ENCODE measurements at regions not wholly inside any gene's neighbourhood (a gene's known extent, or its start where the extent isn't known, plus 50 kb on each side); places are given as distances from the start of the nearest gene placed in this dataset.
"Not testable (repeated sequence)": the region's sequence is repeated elsewhere in the genome, so short reads cannot be mapped to it uniquely, and the experiment has no call there.

DNA sequence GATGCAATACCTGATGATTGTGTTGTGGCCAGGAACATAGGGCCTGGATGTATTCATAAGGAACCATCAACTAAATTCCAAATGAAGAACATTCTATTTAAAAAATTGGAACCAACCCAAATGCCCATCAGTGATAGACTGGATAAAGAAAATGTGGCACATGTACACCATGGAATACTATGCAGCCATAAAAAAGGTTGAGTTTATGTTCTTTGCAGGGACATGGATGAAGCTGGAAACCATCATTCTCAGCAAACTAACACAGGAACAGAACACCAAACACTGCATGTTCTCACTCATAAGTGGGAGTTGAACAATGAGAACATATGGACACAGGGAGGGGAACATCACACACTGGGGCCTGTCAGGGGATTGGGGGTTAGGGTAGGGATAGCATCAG lies 150.6 kb downstream of the DUSP10 start:
- not testable (repeated sequence) for H3K36me3 ChIP-seq (ENCODE audit: insufficient read depth, low read length); H3K27ac ChIP-seq (ENCODE audit: low read depth, low read length); H3K27ac Mint-ChIP-seq (ENCODE audit: unreplicated experiment); H3K36me3 Mint-ChIP-seq (ENCODE audit: low read depth, unreplicated experiment); DNase-seq (ENCODE audit: low read depth); H3K4me1 ChIP-seq (ENCODE audit: insufficient read depth, low read length); H3K79me2 ChIP-seq (ENCODE audit: insufficient read depth, low read length); H4K20me1 ChIP-seq (ENCODE audit: insufficient read depth, low read length); H3K4me2 ChIP-seq (ENCODE audit: low read length); H3K9ac ChIP-seq (ENCODE audit: low read length); H2AFZ ChIP-seq (ENCODE audit: low read depth, low read length); H3K9me3 ChIP-seq (ENCODE audit: insufficient read depth, low read depth, low read length); FAIRE-seq; H3K4me1 Mint-ChIP-seq (ENCODE audit: low read depth, unreplicated experiment); H3K27me3 ChIP-seq (ENCODE audit: insufficient read depth, low read length); H3K27me3 Mint-ChIP-seq (ENCODE audit: low read depth, unreplicated experiment); H3K4me3 ChIP-seq (ENCODE audit: insufficient read depth, low read depth, low read length); H3K9me3 Mint-ChIP-seq (ENCODE audit: unreplicated experiment); H3K4me3 Mint-ChIP-seq (ENCODE audit: unreplicated experiment)

DNA sequence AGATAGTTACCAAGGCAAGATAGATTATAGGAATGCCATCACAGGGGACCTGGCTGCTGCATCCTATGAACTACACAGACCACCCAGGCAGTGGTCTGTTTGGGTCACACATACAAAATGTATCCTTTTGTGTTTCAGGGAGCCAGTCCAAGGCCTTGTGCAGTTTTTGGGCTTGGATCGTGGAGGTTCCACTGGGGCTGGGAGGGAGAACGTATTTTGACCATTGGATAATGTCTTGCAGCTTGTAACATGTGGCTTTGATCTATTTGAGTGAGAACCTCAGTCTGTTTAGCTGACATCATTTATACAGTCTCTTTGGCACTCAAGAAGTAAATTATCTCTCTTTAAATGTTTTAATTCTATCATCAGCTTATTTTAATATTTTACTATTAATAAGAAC lies 147.3 kb downstream of the DUSP10 start:
- no peak overlapping the region for H3K4me2 ChIP-seq (ENCODE audit: low read length)
- Mint-ChIP-seq H3K4me1 (ENCODE audit: low read depth, unreplicated experiment) (no peaks in the 10 kb centered on the region), H3K27me3 (ENCODE audit: low read depth, unreplicated experiment) (peaks cover 5% of the 10 kb centered on the region), H3K9me3 (ENCODE audit: unreplicated experiment) (peaks cover 10% of the 10 kb centered on the region), H3K36me3 (ENCODE audit: low read depth, unreplicated experiment) (no peaks in the 10 kb centered on the region), H3K4me3 (ENCODE audit: unreplicated experiment) (no peak overlapping the region), H3K27ac (ENCODE audit: unreplicated experiment) (no peak overlapping the region)
- no peaks in the 10 kb centered on the region for H4K20me1 ChIP-seq (ENCODE audit: insufficient read depth, low read length)
- H2AFZ ChIP-seq (ENCODE audit: low read depth, low read length) = no peak overlapping the region
- H3K9me3 ChIP-seq (ENCODE audit: insufficient read depth, low read depth, low read length) = no peaks in the 10 kb centered on the region
- no peaks in the 10 kb centered on the region for H3K4me1 ChIP-seq (ENCODE audit: insufficient read depth, low read length)
- no peaks in the 10 kb centered on the region for H3K27me3 ChIP-seq (ENCODE audit: insufficient read depth, low read length)
- no peak overlapping the region for H3K4me3 ChIP-seq (ENCODE audit: insufficient read depth, low read depth, low read length)
- FAIRE-seq = no peak
- H3K27ac ChIP-seq (ENCODE audit: low read depth, low read length) = no peak overlapping the region
- H3K9ac ChIP-seq (ENCODE audit: low read length) = no peak overlapping the region
- DNase-seq (ENCODE audit: low read depth) = no peak
- TF ChIP-seq, protein P1, sequence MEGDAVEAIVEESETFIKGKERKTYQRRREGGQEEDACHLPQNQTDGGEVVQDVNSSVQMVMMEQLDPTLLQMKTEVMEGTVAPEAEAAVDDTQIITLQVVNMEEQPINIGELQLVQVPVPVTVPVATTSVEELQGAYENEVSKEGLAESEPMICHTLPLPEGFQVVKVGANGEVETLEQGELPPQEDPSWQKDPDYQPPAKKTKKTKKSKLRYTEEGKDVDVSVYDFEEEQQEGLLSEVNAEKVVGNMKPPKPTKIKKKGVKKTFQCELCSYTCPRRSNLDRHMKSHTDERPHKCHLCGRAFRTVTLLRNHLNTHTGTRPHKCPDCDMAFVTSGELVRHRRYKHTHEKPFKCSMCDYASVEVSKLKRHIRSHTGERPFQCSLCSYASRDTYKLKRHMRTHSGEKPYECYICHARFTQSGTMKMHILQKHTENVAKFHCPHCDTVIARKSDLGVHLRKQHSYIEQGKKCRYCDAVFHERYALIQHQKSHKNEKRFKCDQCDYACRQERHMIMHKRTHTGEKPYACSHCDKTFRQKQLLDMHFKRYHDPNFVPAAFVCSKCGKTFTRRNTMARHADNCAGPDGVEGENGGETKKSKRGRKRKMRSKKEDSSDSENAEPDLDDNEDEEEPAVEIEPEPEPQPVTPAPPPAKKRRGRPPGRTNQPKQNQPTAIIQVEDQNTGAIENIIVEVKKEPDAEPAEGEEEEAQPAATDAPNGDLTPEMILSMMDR (IDR thresholded peaks at IDR 0.05; ENCODE audit: insufficient read depth, low read depth, low read length) = no peak
- no peak for TF ChIP-seq EZH2 (IDR thresholded peaks at IDR 0.05; ENCODE audit: insufficient read depth, low read length)
- no peaks in the 10 kb centered on the region for H3K79me2 ChIP-seq (ENCODE audit: insufficient read depth, low read length)
- H3K36me3 ChIP-seq (ENCODE audit: insufficient read depth, low read length) = no peaks in the 10 kb centered on the region

GRCh38 chr1:221598122-221598521 lies 143.8 kb downstream of the DUSP10 start:
- Histone ChIP-seq H3K9ac (ENCODE audit: low read length) (no peak overlapping the region), H4K20me1 (ENCODE audit: insufficient read depth, low read length) (no peaks in the 10 kb centered on the region), H3K27ac (ENCODE audit: low read depth, low read length) (no peak overlapping the region), H3K27me3 (ENCODE audit: insufficient read depth, low read length) (no peaks in the 10 kb centered on the region), H3K79me2 (ENCODE audit: insufficient read depth, low read length) (no peaks in the 10 kb centered on the region), H2AFZ (ENCODE audit: low read depth, low read length) (no peak overlapping the region), H3K4me1 (ENCODE audit: insufficient read depth, low read length) (no peaks in the 10 kb centered on the region), H3K4me2 (ENCODE audit: low read length) (no peak overlapping the region), H3K36me3 (ENCODE audit: insufficient read depth, low read length) (no peaks in the 10 kb centered on the region), H3K4me3 (ENCODE audit: insufficient read depth, low read depth, low read length) (no peak overlapping the region), H3K9me3 (ENCODE audit: insufficient read depth, low read depth, low read length) (no peaks in the 10 kb centered on the region)
- DNase-seq (ENCODE audit: low read depth) (no peak), FAIRE-seq (no peak)
- TF ChIP-seq, protein P1 (IDR thresholded peaks at IDR 0.05; ENCODE audit: insufficient read depth, low read depth, low read length) = no peak
- no peak for TF ChIP-seq EZH2 (IDR thresholded peaks at IDR 0.05; ENCODE audit: insufficient read depth, low read length)
- no peaks in the 10 kb centered on the region for H3K4me1 Mint-ChIP-seq (ENCODE audit: low read depth, unreplicated experiment)
- H3K9me3 Mint-ChIP-seq (ENCODE audit: unreplicated experiment) = peaks cover 8% of the 10 kb centered on the region
- peaks cover 5% of the 10 kb centered on the region for H3K27me3 Mint-ChIP-seq (ENCODE audit: low read depth, unreplicated experiment)
- no peak overlapping the region for H3K27ac Mint-ChIP-seq (ENCODE audit: unreplicated experiment)
- no peaks in the 10 kb centered on the region for H3K36me3 Mint-ChIP-seq (ENCODE audit: low read depth, unreplicated experiment)
- H3K4me3 Mint-ChIP-seq (ENCODE audit: unreplicated experiment) = no peak overlapping the region

Data from astrocyte (in vitro differentiated cells and primary cell).